HUES48 (cell line): ENCODE measurements at regions not wholly inside any gene's neighbourhood (a gene's known extent, or its start where the extent isn't known, plus 50 kb on each side); places are given as distances from the start of the nearest gene placed in this dataset.

Source experiments
- H3K27ac ChIP-seq: one replicate; pipeline ENCODE4 v1.7.0; 2013; ENCODE audit warnings: low read depth, low read length, inconsistent platforms
- H3K27me3 ChIP-seq: 2 replicates; pipeline ENCODE4 v1.6.1; 2013; ENCODE audit warnings: mild to moderate bottlenecking, low read length; ENCODE audit not compliant: control insufficient read depth, insufficient read depth
- H3K36me3 ChIP-seq: 2 replicates; pipeline ENCODE4 v1.6.1; 2013; ENCODE audit warnings: low read length; ENCODE audit not compliant: control insufficient read depth, insufficient read depth
- H3K4me1 ChIP-seq: 2 replicates; pipeline ENCODE4 v1.6.1; 2013; ENCODE audit warnings: mild to moderate bottlenecking, low read length; ENCODE audit not compliant: control insufficient read depth, insufficient read depth
- H3K4me3 ChIP-seq: 2 replicates; pipeline ENCODE4 v1.5.1; 2013; ENCODE audit warnings: mild to moderate bottlenecking, low read depth, low read length
- H3K9ac ChIP-seq: 2 replicates; pipeline ENCODE4 v1.6.1; 2013; ENCODE audit warnings: mild to moderate bottlenecking, low read depth, low read length, moderate library complexity
- H3K9me3 ChIP-seq: 2 replicates; pipeline ENCODE4 v1.6.1; 2013; ENCODE audit warnings: low read length; ENCODE audit not compliant: control insufficient read depth, insufficient read depth

DNA sequence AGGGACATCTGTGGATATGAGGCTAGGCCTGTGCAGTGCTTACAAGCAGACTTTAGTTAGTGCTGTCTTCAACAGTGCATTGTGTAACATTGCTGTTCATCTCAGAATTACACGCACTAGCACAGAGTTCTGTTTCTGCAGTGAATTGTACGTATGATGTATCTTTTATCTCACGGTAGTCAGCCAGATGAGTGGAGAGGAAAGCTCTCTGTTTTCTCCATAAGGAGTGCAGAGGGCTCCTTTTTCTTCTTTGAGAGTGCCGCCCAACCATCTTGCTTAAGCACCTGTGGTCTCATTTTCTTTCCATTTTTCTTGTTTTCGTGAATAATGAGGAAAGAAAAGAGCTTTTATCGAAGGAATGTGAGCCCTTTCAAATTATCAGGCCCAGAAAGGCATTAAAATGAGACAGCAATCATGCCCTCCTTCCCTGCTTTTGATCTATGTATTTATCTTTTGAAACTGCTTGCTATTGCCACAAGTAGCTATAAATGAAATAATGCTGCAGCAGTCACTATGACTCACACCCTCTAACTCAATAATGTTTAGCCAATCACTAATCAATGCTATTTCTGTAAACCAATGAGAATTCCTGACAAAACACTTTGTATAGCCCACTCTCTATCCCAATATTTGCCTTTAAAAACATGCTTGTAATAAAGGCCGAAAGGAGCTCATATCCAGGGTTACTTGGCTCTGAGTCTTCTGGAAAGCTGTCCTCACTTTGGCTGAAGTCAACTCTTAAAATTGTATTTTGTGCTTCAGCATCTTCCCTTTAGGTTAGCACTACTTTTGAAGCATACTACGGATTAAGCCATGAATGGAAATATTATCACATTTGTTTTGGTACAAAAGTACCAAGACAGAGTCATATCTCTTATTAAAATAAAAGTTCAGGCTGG, 226.0 kb upstream of the P2RY1 start:
- Histone ChIP-seq H3K4me1 (peaks cover 26% of the 10 kb centered on the region), H3K27ac (no peak overlapping the region), H3K27me3 (no peaks in the 10 kb centered on the region), H3K9ac (0 out of 2 replicates have a peak overlapping the region, but pooled peaks have one; percentile 12), H3K4me3 (no peak overlapping the region), H3K36me3 (no peaks in the 10 kb centered on the region), H3K9me3 (no peaks in the 10 kb centered on the region)

DNA sequence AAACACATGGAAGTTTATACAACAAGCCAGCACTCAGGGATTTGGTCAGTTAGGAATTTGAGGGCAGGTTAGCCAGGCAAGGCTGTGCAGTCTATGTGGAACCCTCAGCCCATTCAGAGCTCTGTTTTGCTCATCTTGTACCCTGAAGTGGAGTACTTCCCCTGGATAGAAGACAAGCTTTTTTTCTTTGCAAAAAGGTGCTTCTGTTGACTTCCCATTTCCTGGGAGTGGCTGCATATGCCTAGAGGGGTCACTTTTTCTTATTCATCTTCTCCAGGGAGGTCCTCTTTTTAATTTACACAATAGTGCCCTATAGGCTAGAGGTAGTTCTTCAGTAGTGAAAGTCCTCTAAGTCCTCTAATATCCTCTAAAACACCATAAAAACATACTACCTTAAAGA, 225.0 kb upstream of the P2RY1 start:
- no peaks in the 10 kb centered on the region for H3K9me3 ChIP-seq
- no peak overlapping the region for H3K9ac ChIP-seq
- H3K4me3 ChIP-seq = no peak overlapping the region
- peak overlapping the region; percentile 43 for H3K27ac ChIP-seq
- H3K4me1 ChIP-seq = peaks cover 26% of the 10 kb centered on the region
- no peaks in the 10 kb centered on the region for H3K36me3 ChIP-seq
- H3K27me3 ChIP-seq = no peaks in the 10 kb centered on the region

DNA sequence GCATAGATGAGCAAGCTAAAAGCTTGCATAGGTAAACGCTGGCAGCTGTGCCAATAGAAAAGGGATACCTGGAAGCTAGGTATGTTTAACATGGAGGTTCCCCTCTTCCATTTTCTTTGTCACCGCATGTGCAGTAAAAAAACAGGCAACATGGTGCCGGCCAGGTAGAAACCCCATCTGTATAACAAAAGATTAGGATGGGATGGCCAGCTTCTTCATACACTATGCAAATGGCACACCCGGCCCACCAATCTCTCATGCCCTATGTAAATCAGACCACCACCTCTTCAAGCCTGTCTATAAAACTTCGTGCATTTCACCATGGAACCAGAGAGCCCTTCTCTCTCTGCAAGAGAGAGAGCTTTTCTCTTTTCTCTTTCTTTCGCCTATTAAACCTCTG, 224.3 kb upstream of the P2RY1 start:
- H3K36me3 ChIP-seq = no peaks in the 10 kb centered on the region
- peak overlapping the region; percentile 43 for H3K27ac ChIP-seq
- H3K9me3 ChIP-seq = no peaks in the 10 kb centered on the region
- peaks cover 26% of the 10 kb centered on the region for H3K4me1 ChIP-seq
- H3K4me3 ChIP-seq = no peak overlapping the region
- no peaks in the 10 kb centered on the region for H3K27me3 ChIP-seq
- no peak overlapping the region for H3K9ac ChIP-seq

DNA sequence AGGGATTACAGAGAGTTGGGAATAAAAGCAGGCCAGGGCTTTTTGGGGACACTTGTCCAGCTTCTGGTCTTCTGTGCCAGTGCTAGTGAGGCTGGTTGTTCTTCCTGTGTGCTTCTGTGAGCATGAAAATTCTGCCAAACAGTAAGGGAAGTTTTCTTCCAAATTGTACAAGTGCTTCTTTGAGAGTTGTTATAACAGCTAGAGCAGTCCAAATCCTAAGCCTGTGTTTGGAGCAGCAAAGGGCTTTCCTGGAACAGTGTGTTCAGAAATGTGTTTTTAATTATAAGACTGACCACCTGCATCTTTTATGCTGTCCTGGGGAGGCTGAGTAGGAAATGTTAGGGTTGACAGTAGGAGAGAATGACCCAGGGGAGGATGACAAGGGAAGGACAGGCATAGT, 223.0 kb upstream of the P2RY1 start:
- no peak overlapping the region for H3K4me3 ChIP-seq
- H3K27ac ChIP-seq = no peak overlapping the region
- H3K36me3 ChIP-seq = no peaks in the 10 kb centered on the region
- no peaks in the 10 kb centered on the region for H3K27me3 ChIP-seq
- H3K4me1 ChIP-seq = peaks cover 26% of the 10 kb centered on the region
- H3K9me3 ChIP-seq = no peaks in the 10 kb centered on the region
- no peak overlapping the region for H3K9ac ChIP-seq

DNA sequence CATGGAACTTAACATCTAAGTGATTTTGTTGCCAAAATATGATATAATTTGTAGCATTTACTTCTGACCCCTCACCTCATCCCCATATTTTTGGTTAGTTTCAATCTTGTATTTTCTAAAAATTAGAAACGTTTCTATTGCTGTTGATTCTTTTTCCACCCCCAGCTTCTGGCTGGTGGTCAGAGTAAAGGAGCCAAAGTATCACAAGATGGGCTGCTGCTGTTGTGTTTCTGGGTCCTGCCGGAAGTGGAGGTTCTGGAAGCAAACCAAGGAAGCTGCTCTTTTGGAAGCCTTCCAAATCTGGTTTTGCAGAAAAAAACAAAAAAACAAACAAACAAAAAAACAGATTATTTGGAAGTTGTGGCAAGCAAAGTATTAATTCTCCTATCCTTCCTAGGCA, 221.1 kb upstream of the P2RY1 start:
- Histone ChIP-seq H3K27ac (no peak overlapping the region), H3K4me1 (peaks cover 22% of the 10 kb centered on the region), H3K36me3 (no peaks in the 10 kb centered on the region), H3K4me3 (no peak overlapping the region), H3K9me3 (no peaks in the 10 kb centered on the region), H3K27me3 (no peaks in the 10 kb centered on the region), H3K9ac (no peak overlapping the region)

DNA sequence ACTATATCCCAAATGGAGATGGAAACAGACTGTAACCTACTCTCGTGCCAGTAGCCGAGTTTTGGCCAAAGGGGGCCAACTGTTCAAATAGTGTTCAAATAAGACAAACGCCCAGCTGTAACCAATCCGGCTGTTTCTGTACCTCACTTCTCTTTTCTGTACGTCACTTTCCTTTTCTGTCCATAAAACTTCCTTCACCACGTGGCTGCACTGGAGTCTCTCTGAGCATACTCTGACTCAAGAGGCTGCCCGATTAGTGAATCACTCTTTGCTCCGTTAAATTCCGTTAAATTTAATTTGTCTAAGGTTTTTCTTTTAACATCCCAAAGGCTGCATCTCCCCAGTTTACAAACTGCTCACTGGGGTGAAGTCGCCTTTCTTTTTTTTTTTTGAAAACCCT, 219.2 kb upstream of the P2RY1 start:
- Histone ChIP-seq H3K4me1 (peaks cover 4% of the 10 kb centered on the region), H3K9me3 (no peaks in the 10 kb centered on the region)

DNA sequence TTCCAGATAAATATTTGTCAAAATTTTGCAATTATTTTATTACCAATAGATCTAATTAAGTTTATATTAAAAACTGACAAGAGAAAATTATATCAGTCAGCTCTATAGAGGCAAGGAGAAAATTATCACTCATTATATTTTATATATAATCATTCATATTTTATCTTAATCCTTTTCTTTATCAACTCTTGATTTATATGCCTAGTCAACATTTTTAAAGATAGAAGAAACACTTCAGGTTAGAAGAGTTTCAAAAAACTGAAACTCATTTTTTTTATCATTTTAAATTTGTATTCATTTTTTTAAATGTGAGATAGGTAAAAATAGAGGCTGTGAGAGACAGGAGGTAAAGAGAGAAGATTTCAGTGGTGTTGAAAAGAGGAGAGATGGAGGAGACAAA, 217.3 kb upstream of the P2RY1 start:
- no peak overlapping the region for H3K27ac ChIP-seq
- no peaks in the 10 kb centered on the region for H3K36me3 ChIP-seq
- H3K4me3 ChIP-seq = no peak overlapping the region
- H3K27me3 ChIP-seq = no peaks in the 10 kb centered on the region
- H3K9ac ChIP-seq = no peak overlapping the region
- H3K9me3 ChIP-seq = no peaks in the 10 kb centered on the region
- H3K4me1 ChIP-seq = 0 out of 2 replicates have a peak, but pooled peaks cover 5% of the 10 kb centered on the region

More for the DNA sequence above, 219.2 kb upstream of the P2RY1 start:
- Histone ChIP-seq H3K27me3 (no peaks in the 10 kb centered on the region), H3K36me3 (no peaks in the 10 kb centered on the region), H3K27ac (no peak overlapping the region), H3K4me3 (no peak overlapping the region), H3K9ac (no peak overlapping the region)

DNA sequence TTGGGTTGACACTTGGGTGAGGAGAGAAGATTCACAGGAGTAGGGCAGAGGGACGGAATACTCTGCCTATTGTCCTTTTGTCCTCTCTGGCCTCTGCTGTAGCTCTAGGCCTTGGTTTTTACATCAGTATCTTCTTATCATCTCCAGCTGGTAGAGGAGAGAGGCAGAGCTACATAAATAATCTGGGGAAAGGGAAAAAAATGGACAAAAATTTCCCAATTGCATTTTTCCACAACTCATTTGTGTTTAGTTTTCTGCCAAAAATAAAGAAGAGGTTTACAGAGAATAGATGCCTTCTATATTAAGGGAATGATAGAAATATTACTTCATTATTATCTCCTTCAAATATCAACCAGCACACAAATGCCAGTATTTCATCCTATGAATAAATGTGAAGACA, 216.4 kb upstream of the P2RY1 start:
- H3K9me3 ChIP-seq = no peaks in the 10 kb centered on the region
- H3K9ac ChIP-seq = no peak overlapping the region
- H3K27ac ChIP-seq = no peak overlapping the region
- no peaks in the 10 kb centered on the region for H3K27me3 ChIP-seq
- H3K4me3 ChIP-seq = no peak overlapping the region
- H3K36me3 ChIP-seq = no peaks in the 10 kb centered on the region
- 0 out of 2 replicates have a peak, but pooled peaks cover 5% of the 10 kb centered on the region for H3K4me1 ChIP-seq

DNA sequence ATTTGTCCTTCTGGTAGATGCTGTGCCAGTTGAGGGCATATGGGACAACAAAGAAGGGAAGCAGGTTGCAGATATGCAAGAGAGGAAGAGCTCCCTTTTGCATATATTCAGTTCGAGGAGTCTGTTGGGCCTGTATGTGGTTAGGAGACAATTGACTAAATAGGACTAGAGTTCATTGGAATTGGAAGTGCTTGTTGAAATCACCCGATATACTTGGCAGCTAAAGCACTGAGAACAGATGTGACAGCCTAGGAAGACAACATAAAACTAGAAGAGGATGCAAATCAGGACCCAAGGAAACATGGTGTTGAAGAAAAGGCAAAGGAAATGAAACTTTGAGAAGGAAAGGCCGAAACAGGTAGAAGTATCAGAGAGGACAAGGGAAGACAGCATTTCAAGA, 215.2 kb upstream of the P2RY1 start:
- no peak overlapping the region for H3K9ac ChIP-seq
- no peak overlapping the region for H3K4me3 ChIP-seq
- H3K36me3 ChIP-seq = no peaks in the 10 kb centered on the region
- no peaks in the 10 kb centered on the region for H3K9me3 ChIP-seq
- no peak overlapping the region for H3K27ac ChIP-seq
- 0 out of 2 replicates have a peak, but pooled peaks cover 5% of the 10 kb centered on the region for H3K4me1 ChIP-seq
- H3K27me3 ChIP-seq = no peaks in the 10 kb centered on the region

DNA sequence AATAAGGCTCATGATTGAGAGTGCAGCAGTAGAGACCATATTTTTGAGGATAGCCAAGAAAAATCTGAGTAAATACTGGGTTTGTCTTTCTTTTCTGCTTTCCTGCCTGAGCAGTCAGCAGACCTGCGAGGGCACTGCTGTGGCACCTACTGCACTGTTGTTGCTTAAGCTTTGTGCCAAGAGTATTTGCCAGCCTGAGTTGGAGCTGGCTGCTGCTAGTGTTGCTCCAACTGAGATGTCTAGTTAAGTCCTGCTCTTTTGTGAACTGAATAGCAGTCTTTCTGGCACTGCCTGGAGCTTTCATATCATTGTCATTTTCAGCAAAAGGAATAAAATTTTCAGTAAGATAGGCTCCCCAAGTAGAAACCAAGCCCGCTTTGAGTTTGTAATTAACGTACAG, 214.5 kb upstream of the P2RY1 start:
- Histone ChIP-seq H3K27ac (no peak overlapping the region), H3K27me3 (no peaks in the 10 kb centered on the region), H3K4me1 (0 out of 2 replicates have a peak, but pooled peaks cover 5% of the 10 kb centered on the region), H3K4me3 (no peak overlapping the region), H3K9ac (no peak overlapping the region), H3K36me3 (no peaks in the 10 kb centered on the region), H3K9me3 (no peaks in the 10 kb centered on the region)

DNA sequence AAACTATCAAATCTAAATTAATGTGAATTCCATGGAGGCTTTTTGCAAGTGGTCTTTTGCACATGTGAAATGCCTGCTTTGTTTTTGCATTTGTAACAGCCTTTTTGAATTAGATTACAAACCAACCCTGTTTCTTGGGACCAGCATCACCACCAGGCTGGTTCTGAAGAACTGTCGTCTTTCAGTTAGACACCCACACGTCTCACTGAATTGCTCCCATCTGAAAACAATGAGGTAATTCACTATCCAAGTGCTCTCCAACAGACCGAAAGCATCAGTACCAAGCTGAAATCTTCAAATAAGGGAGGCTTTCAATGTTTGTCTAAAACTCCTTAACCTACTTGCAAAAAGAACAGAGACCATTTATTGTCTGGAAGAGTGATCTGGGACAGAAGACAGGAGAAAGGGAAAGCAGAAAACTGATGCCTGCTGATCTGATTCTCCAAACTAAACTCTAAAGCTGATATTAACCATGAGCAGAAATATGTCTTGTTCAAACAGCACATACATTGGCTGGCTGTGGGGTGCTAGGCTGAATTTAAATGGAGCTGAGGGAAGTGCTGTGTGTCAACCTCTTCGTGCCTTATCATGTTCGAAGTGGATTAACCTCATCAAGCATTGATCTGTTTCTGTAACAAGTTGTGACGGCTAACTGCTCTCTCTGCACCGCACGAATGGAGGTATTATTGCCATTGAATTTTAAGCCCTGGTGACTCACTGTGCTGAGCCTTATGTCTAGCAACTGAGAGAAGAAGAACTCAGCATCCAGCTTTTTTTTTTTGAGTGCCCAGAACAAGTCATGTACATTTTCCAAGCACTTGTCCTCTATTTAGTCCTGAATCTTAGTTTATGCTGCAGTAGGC, 213.7 kb upstream of the P2RY1 start:
- Histone ChIP-seq H3K36me3 (no peaks in the 10 kb centered on the region), H3K4me1 (0 out of 2 replicates have a peak, but pooled peaks cover 5% of the 10 kb centered on the region), H3K9me3 (no peaks in the 10 kb centered on the region), H3K9ac (no peak overlapping the region), H3K4me3 (no peak overlapping the region), H3K27ac (no peak overlapping the region), H3K27me3 (no peaks in the 10 kb centered on the region)
